Gastroesophageal sphincter (tissue), 4 donors: ENCODE measurements at regions not wholly inside any gene's neighbourhood (a gene's known extent, or its start where the extent isn't known, plus 50 kb on each side); places are given as distances from the start of the nearest gene placed in this dataset.

Source experiments
- ATAC-seq: fragments of 150-250 bp; one replicate; pipeline ENCODE4 v1.9.1; 2016; ENCODE audit warnings: mild to moderate bottlenecking, moderate library complexity
- H3K27ac ChIP-seq, 4 donors: fragments of 200-600 bp; sonication (generic) in 3 of 4; 1 replicate in 3 of 4; 2 replicates in 1 of 4; pipeline ENCODE4 v1.5.1; 2016 to 2019
- H3K27me3 ChIP-seq: fragments of 200-600 bp; sonication (generic); one replicate; pipeline ENCODE4 v1.5.1; 2019
- H3K36me3 ChIP-seq, 2 donors: fragments of 200-600 bp; sonication (generic); one replicate each; pipeline ENCODE4 v1.5.1; 2019; ENCODE audit warnings: control low read depth in 1 of 2
- H3K4me1 ChIP-seq, 3 donors: fragments of 200-600 bp; sonication (generic); 1 replicate in 2 of 3; 2 replicates in 1 of 3; pipeline ENCODE4 v1.5.1; 2016 to 2019; ENCODE audit warnings: control low read depth in 2 of 3
- H3K4me3 ChIP-seq, 2 donors: fragments of 200-600 bp; sonication (generic); one replicate each; pipeline ENCODE4 v1.5.1; 2019; ENCODE audit warnings: mild to moderate bottlenecking in 1 of 2, moderate library complexity in 1 of 2
- H3K9me3 ChIP-seq, 3 donors: fragments of 200-600 bp; sonication (generic); one replicate each; pipeline ENCODE4 v1.5.1; 2017 to 2019; ENCODE audit warnings: control low read depth in 2 of 3
- CTCF ChIP-seq, 4 experiments: fragments of 200-600 bp in 2 of 4; fragments of 450-650 bp in 2 of 4; sonication (generic) in 1 of 4; IDR thresholded peaks; one replicate each; pipeline ENCODE4 v1.5.1; 2017 to 2019; ENCODE audit warnings: antibody characterized with exemption in 4 of 4, mild to moderate bottlenecking in 2 of 4, moderate library complexity in 2 of 4
- POLR2A ChIP-seq, 2 donors: fragments of 450-650 bp; IDR thresholded peaks; one replicate each; pipeline ENCODE4 v1.6.1; 2017; ENCODE audit warnings: antibody characterized with exemption in 2 of 2, mild to moderate bottlenecking in 2 of 2, moderate library complexity in 1 of 2
- WGBS, 2 donors: methylation state at CpG; one replicate each; pipeline ENCODE4 v1.1.5; 2018; ENCODE audit warnings: low coverage in 1 of 2; 5-methylcytosine and 5-hydroxymethylcytosine counted together

GRCh38 chrX:23616361-23616760 lies 50.9 kb upstream of the PRDX4 start:
- Histone ChIP-seq H3K27me3 (no peaks in the 10 kb centered on the region), H3K4me1 (no peaks in the 10 kb centered on the region), H3K36me3 (no peaks in the 10 kb centered on the region), H3K9me3 (no peaks in the 10 kb centered on the region), H3K4me3 (no peak overlapping the region), H3K27ac (no peak overlapping the region)
- TF ChIP-seq POLR2A (IDR thresholded peaks at IDR 0.05) (no peak), CTCF (IDR thresholded peaks at IDR 0.05) (peak; percentile 11 to 56 (median 39))
- 0 to 35% methylated on average over 2 to 5 of the region's 5 CpGs for WGBS, 2 donors
- no peak for ATAC-seq
